ENCODE measurements at regions not wholly inside any gene's neighbourhood (a gene's known extent, or its start where the extent isn't known, plus 50 kb on each side); places are given as distances from the start of the nearest gene placed in this dataset.
"Not testable (repeated sequence)": the region's sequence is repeated elsewhere in the genome, so short reads cannot be mapped to it uniquely, and the experiment has no call there.

DNA sequence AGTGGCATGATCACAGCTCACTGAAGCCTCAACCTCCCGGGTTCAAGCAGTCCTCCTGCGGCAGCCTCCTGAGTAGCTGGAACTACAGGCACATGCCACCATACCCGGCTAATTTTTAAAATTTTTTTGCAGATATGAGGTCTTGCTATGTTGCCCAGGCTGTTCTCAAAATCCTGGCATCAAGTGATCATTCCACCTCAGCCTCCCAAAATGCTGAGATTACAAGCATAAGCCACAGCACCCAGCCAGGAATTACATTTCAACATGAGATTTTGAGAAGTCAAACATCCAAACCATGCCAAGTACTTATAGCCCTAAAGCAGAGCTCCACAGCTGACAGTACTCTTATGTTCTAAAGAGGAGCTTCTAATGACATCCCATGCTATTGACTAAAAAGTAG is 200.1 kb downstream of the FCRL5 start:
- Histone ChIP-seq H3K9ac (replicated peaks; ENCODE audit: extremely low read depth, insufficient read depth, low read length) (no peak overlapping the region), H3K36me3 (ENCODE audit: control insufficient read depth in 2 of 2, extremely low read depth in 1 of 2, insufficient read depth in 2 of 2, low read length in 2 of 2) (no peaks in the 10 kb centered on the region), H2AFZ (ENCODE audit: low read depth, low read length) (no peak overlapping the region), H3K4me3 (replicated peaks in 1 of 3; ENCODE audit: insufficient read depth in 1 of 3, low read depth in 1 of 3, low read length in 3 of 3) (no peak overlapping the region), H3K27ac (ENCODE audit: insufficient read depth, low read depth, low read length) (no peak overlapping the region), H3K4me2 (ENCODE audit: insufficient read depth, low read length) (no peak overlapping the region), H3K27me3 (ENCODE audit: control insufficient read depth in 2 of 2, insufficient read depth in 2 of 2, low read length in 2 of 2) (peaks cover 2 to 11% of the 10 kb centered on the region in 2 experiments), H3K4me1 (ENCODE audit: control insufficient read depth, extremely low read depth, insufficient read depth, low read length) (no peaks in the 10 kb centered on the region), H3K9me3 (replicated peaks; ENCODE audit: control insufficient read depth, insufficient read depth, low read length) (no peaks in the 10 kb centered on the region), H3K9me1 (replicated peaks; ENCODE audit: control insufficient read depth, extremely low read depth, insufficient read depth, low read length) (no peaks in the 10 kb centered on the region), H4K20me1 (replicated peaks; ENCODE audit: control insufficient read depth, extremely low read depth, insufficient read depth, low read length) (no peaks in the 10 kb centered on the region), H3K79me2 (ENCODE audit: control insufficient read depth, insufficient read depth, low read length) (no peaks in the 10 kb centered on the region)
- FAIRE-seq (no peak), DNase-seq (ENCODE audit: low read depth, low spot score) (no peak)
- intact Hi-C loops (cut with micrococcal nuclease) (no loop called here), dilution Hi-C loops (cut with MboI; ENCODE audit: extremely low pct_ligation_motif_present, low sequenced_read_pairs) (loop anchor here (25.0 kb wide), 1 partner anchor 140 kb away; no protein-coding TSS in a partner anchor)
- ChIA-PET CTCF (interaction anchor here (0.6 to 1.4 kb wide), 4 partner anchors 14 to 154 kb away, joined by 3 to 4 read pairs (median 3); no protein-coding TSS in a partner anchor), POLR2A (no interaction called here)
- BruUV-seq (replicated peaks): no TSS peak
- TF ChIP-seq, protein P1, sequence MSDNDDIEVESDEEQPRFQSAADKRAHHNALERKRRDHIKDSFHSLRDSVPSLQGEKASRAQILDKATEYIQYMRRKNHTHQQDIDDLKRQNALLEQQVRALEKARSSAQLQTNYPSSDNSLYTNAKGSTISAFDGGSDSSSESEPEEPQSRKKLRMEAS (IDR thresholded peaks at IDR 0.05; ENCODE audit: insufficient read depth, insufficient read length): no peak
- TF ChIP-seq FOS (IDR thresholded peaks at IDR 0.05; ENCODE audit: borderline replicate concordance, insufficient read depth, low read length): no peak

DNA sequence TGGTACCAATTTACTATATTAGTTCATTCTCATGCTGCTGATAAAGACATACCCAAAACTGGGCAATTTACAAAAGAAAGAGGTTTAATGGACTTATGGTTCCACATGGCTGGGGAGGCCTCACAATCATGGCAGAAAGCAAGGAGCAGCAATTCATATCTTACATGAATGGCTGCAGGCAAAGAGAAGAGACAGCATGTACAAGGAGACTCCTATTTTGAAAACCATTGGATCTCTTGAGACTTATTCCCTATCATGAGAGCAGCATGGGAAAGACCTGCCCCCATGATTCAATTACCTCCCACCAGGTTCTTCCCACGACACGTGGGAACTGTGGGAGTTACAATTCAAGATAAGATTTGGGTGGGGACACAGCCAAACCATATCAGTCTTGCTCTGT is 200.5 kb downstream of the FCRL5 start:
- H3K9me1 ChIP-seq (replicated peaks; ENCODE audit: control insufficient read depth, extremely low read depth, insufficient read depth, low read length); H3K4me2 ChIP-seq (ENCODE audit: insufficient read depth, low read length); H2AFZ ChIP-seq (ENCODE audit: low read depth, low read length); H3K9ac ChIP-seq (replicated peaks; ENCODE audit: extremely low read depth, insufficient read depth, low read length); H3K4me3 ChIP-seq (replicated peaks in 1 of 3; ENCODE audit: insufficient read depth in 1 of 3, low read depth in 1 of 3, low read length in 3 of 3); BruUV-seq (replicated peaks); H3K27me3 ChIP-seq (ENCODE audit: control insufficient read depth in 2 of 2, insufficient read depth in 2 of 2, low read length in 2 of 2); H3K27ac ChIP-seq (ENCODE audit: insufficient read depth, low read depth, low read length); H3K9me3 ChIP-seq (replicated peaks; ENCODE audit: control insufficient read depth, insufficient read depth, low read length); H3K36me3 ChIP-seq (ENCODE audit: control insufficient read depth in 2 of 2, extremely low read depth in 1 of 2, insufficient read depth in 2 of 2, low read length in 2 of 2); POLR2A ChIA-PET; FAIRE-seq; H3K4me1 ChIP-seq (ENCODE audit: control insufficient read depth, extremely low read depth, insufficient read depth, low read length); intact Hi-C loops (cut with micrococcal nuclease); H4K20me1 ChIP-seq (replicated peaks; ENCODE audit: control insufficient read depth, extremely low read depth, insufficient read depth, low read length); DNase-seq (ENCODE audit: low read depth, low spot score); H3K79me2 ChIP-seq (ENCODE audit: control insufficient read depth, insufficient read depth, low read length): not testable (repeated sequence)
- CTCF ChIA-PET: interaction anchor here (1.4 kb wide), 1 partner anchor 19 kb away, joined by 3 read pairs; no protein-coding TSS in a partner anchor
- dilution Hi-C loops (cut with MboI; ENCODE audit: extremely low pct_ligation_motif_present, low sequenced_read_pairs): loop anchor here (25.0 kb wide), 1 partner anchor 139 kb away; no protein-coding TSS in a partner anchor

All from endothelial cell of umbilical vein (primary cell).